ENCODE measurements at regions not wholly inside any gene's neighbourhood (a gene's known extent, or its start where the extent isn't known, plus 50 kb on each side); places are given as distances from the start of the nearest gene placed in this dataset.

GRCh38 chr3:166060789-166061479 lies 223.7 kb upstream of the BCHE start:
- no peaks in the 10 kb centered on the region for H3K36me3 ChIP-seq (replicated peaks in 1 of 2; ENCODE audit: control insufficient read depth in 1 of 2, insufficient read depth in 2 of 2, low read length in 2 of 2)
- Mint-ChIP-seq H3K27ac (peak overlapping the region in 1 of 7 donors; percentile 23), H3K27me3 (ENCODE audit: low read depth in 3 of 3) (no peaks in the 10 kb centered on the region), H3K4me3 (no peak overlapping the region), H3K36me3 (no peaks in the 10 kb centered on the region), H3K4me1 (no peaks in the 10 kb centered on the region), H3K9me3 (peaks cover 0 to 3% (median 0%) of the 10 kb centered on the region in 7 donors)
- no peak overlapping the region for H3K9ac ChIP-seq (ENCODE audit: insufficient read depth, low read length, poor library complexity, severe bottlenecking)
- intact Hi-C loops (cut with micrococcal nuclease) = no loop called here
- no peaks in the 10 kb centered on the region for H3K27me3 ChIP-seq (ENCODE audit: control insufficient read depth in 2 of 2, insufficient read depth in 2 of 2, low read length in 2 of 2)
- H4K20me1 ChIP-seq (ENCODE audit: insufficient read depth, low read length) = no peaks in the 10 kb centered on the region
- TF ChIP-seq, protein P1, sequence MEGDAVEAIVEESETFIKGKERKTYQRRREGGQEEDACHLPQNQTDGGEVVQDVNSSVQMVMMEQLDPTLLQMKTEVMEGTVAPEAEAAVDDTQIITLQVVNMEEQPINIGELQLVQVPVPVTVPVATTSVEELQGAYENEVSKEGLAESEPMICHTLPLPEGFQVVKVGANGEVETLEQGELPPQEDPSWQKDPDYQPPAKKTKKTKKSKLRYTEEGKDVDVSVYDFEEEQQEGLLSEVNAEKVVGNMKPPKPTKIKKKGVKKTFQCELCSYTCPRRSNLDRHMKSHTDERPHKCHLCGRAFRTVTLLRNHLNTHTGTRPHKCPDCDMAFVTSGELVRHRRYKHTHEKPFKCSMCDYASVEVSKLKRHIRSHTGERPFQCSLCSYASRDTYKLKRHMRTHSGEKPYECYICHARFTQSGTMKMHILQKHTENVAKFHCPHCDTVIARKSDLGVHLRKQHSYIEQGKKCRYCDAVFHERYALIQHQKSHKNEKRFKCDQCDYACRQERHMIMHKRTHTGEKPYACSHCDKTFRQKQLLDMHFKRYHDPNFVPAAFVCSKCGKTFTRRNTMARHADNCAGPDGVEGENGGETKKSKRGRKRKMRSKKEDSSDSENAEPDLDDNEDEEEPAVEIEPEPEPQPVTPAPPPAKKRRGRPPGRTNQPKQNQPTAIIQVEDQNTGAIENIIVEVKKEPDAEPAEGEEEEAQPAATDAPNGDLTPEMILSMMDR (IDR thresholded peaks at IDR 0.05) = no peak
- H2AFZ ChIP-seq (ENCODE audit: insufficient read depth, low read depth, low read length, poor library complexity, severe bottlenecking) = no peak overlapping the region
- no peak overlapping the region for H3K4me3 ChIP-seq (replicated peaks in 1 of 3; ENCODE audit: low read depth in 2 of 3, low read length in 3 of 3)
- peaks cover 0 to 3% of the 10 kb centered on the region in 2 donors for H3K9me3 ChIP-seq (replicated peaks in 1 of 2; ENCODE audit: control insufficient read depth in 1 of 2, insufficient read depth in 1 of 2, low read length in 2 of 2)
- no peaks in the 10 kb centered on the region for H3K79me2 ChIP-seq (ENCODE audit: insufficient read depth, low read length)
- WGBS (ENCODE audit: insufficient coverage) = 77% methylated on average over 2 of the region's 2 CpGs
- DNase-seq = no peak
- H3K4me1 ChIP-seq (ENCODE audit: control insufficient read depth in 1 of 2, insufficient read depth in 2 of 2, low read length in 2 of 2) = no peaks in the 10 kb centered on the region
- no peak overlapping the region for H3K4me2 ChIP-seq (replicated peaks; ENCODE audit: extremely low read depth, low read length, poor library complexity, severe bottlenecking)
- H3K27ac ChIP-seq (ENCODE audit: low read depth in 1 of 2, low read length in 2 of 2) = no peak overlapping the region

DNA sequence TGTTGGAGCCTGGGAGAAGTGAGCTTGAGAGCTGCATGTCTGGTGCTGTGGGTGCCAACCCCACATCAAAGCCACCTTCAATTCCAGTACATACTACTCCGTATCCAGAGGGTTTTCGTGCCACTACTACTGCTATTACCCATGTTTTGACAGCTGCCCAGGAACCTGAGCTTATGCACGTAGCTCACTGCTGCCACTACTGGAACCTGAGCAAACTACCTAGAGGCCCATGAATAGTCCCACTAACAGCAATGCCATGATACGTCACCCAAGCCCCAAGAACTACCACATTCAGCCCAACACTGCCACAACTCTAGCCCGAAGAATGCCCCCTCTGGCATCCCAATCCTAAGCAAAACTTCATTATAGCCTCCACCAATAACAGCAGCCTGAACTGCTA lies 215.2 kb upstream of the BCHE start:
- Mint-ChIP-seq H3K36me3 (no peaks in the 10 kb centered on the region), H3K27me3 (ENCODE audit: low read depth in 3 of 3) (no peaks in the 10 kb centered on the region), H3K4me3 (no peak overlapping the region), H3K9me3 (peaks cover 4 to 16% (median 9%) of the 10 kb centered on the region in 7 donors), H3K4me1 (no peaks in the 10 kb centered on the region), H3K27ac (no peak overlapping the region)
- DNase-seq = no peak
- TF ChIP-seq, protein P1 (IDR thresholded peaks at IDR 0.05) = no peak
- H3K36me3 ChIP-seq (replicated peaks in 1 of 2; ENCODE audit: control insufficient read depth in 1 of 2, insufficient read depth in 2 of 2, low read length in 2 of 2) = no peaks in the 10 kb centered on the region
- no peak overlapping the region for H3K9ac ChIP-seq (ENCODE audit: insufficient read depth, low read length, poor library complexity, severe bottlenecking)
- no peak overlapping the region for H3K4me2 ChIP-seq (replicated peaks; ENCODE audit: extremely low read depth, low read length, poor library complexity, severe bottlenecking)
- peaks cover 13 to 17% of the 10 kb centered on the region in 2 donors for H3K9me3 ChIP-seq (replicated peaks in 1 of 2; ENCODE audit: control insufficient read depth in 1 of 2, insufficient read depth in 1 of 2, low read length in 2 of 2)
- H4K20me1 ChIP-seq (ENCODE audit: insufficient read depth, low read length) = no peaks in the 10 kb centered on the region
- H3K4me1 ChIP-seq (ENCODE audit: control insufficient read depth in 1 of 2, insufficient read depth in 2 of 2, low read length in 2 of 2) = no peaks in the 10 kb centered on the region
- H3K4me3 ChIP-seq (replicated peaks in 1 of 3; ENCODE audit: low read depth in 2 of 3, low read length in 3 of 3) = no peak overlapping the region
- no peaks in the 10 kb centered on the region for H3K79me2 ChIP-seq (ENCODE audit: insufficient read depth, low read length)
- intact Hi-C loops (cut with micrococcal nuclease) = no loop called here
- no peaks in the 10 kb centered on the region for H3K27me3 ChIP-seq (ENCODE audit: control insufficient read depth in 2 of 2, insufficient read depth in 2 of 2, low read length in 2 of 2)
- H2AFZ ChIP-seq (ENCODE audit: insufficient read depth, low read depth, low read length, poor library complexity, severe bottlenecking) = no peak overlapping the region
- 96% methylated on average over 5 of the region's 5 CpGs for whole genome bisulfite sequencing (ENCODE audit: insufficient coverage)
- no peak overlapping the region for H3K27ac ChIP-seq (ENCODE audit: low read depth in 1 of 2, low read length in 2 of 2)

All from CD14-positive monocyte (primary cell).